Lower leg skin (tissue), 4 donors: ENCODE measurements at regions not wholly inside any gene's neighbourhood (a gene's known extent, or its start where the extent isn't known, plus 50 kb on each side); places are given as distances from the start of the nearest gene placed in this dataset.

ENCODE experiments used
- DNase-seq, 2 donors: peaks; one replicate each; pipeline ENCODE4 v3.0.0-alpha.2; 2019; ENCODE audit warnings: low spot score in 2 of 2
- H3K4me3 ChIP-seq: fragments of 200-600 bp; sonication (generic); 2 replicates; pipeline ENCODE4 v1.5.1; 2017; ENCODE audit warnings: mild to moderate bottlenecking, low read depth; ENCODE audit not compliant: poor library complexity, severe bottlenecking
- POLR2A ChIP-seq, 2 donors: fragments of 450-650 bp; IDR thresholded peaks; one replicate each; pipeline ENCODE4 v1.6.1; 2016 to 2017; ENCODE audit warnings: antibody characterized with exemption in 2 of 2, mild to moderate bottlenecking in 1 of 2, moderate library complexity in 1 of 2
- WGBS, 2 donors: methylation state at CpG; one replicate each; pipeline ENCODE4 v1.1.5; 2018; 5-methylcytosine and 5-hydroxymethylcytosine counted together
- intact Hi-C: fragments of 100-400 bp; cut with DNase I; formaldehyde crosslinking; loops from one replicate; pipeline ENCODE4 v1.15.0; 2023; ENCODE audit warnings: low total_unique reads
- TF ChIP-seq, protein P1 (sequence below), 3 donors: fragments of 450-650 bp; IDR thresholded peaks; one replicate each; pipeline ENCODE4 v1.5.1; 2016; ENCODE audit warnings: antibody characterized with exemption in 3 of 3, mild to moderate bottlenecking in 3 of 3, moderate library complexity in 2 of 3

DNA sequence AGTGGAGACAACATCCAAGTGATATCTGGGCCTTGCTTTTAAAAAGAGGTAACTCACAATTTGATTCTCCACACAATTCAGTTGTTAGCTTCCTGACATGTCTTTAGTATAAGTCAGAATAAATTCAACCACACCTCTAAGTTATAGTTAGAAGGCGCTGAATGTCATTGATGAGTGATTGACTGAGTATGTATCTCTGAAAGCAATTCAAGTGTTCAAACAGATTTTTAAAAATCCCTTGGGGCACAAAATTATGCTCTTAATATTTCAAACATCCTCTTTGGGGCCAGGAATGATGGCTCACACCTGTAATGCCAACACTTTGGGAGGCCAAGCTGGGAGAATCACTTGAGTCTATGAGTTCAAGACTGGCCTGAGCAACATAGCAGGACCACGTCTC lies 137.0 kb upstream of the PRR20A start:
- intact Hi-C loops, result no loop called here
- no peak for TF ChIP-seq POLR2A (IDR thresholded peaks at IDR 0.05)
- no peak overlapping the region for H3K4me3 ChIP-seq
- no peak for DNase-seq
- 51 to 79% methylated on average over 2 of the region's 2 CpGs for WGBS, 2 donors

DNA sequence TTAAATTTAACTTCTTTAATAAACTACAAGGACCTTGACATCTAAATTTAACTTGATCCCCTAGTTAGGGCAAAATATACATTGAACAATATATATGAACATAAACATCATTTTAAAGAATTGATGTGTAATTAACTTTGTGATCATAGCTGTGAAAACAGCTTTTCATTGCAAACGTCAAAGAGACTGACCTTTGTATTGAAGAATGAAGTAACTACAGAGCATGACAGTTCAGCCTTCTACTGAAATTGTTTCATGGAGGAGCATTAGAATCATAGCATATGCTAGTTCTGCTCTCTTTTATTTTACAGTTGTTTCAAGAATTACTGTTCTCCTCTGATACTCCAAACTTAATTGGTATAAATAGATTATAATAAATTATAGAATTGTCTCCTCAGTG lies 123.4 kb upstream of the PRR20A start:
- intact Hi-C loops, result no loop called here
- TF ChIP-seq POLR2A (IDR thresholded peaks at IDR 0.05), result no peak
- TF ChIP-seq, protein P1, sequence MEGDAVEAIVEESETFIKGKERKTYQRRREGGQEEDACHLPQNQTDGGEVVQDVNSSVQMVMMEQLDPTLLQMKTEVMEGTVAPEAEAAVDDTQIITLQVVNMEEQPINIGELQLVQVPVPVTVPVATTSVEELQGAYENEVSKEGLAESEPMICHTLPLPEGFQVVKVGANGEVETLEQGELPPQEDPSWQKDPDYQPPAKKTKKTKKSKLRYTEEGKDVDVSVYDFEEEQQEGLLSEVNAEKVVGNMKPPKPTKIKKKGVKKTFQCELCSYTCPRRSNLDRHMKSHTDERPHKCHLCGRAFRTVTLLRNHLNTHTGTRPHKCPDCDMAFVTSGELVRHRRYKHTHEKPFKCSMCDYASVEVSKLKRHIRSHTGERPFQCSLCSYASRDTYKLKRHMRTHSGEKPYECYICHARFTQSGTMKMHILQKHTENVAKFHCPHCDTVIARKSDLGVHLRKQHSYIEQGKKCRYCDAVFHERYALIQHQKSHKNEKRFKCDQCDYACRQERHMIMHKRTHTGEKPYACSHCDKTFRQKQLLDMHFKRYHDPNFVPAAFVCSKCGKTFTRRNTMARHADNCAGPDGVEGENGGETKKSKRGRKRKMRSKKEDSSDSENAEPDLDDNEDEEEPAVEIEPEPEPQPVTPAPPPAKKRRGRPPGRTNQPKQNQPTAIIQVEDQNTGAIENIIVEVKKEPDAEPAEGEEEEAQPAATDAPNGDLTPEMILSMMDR (IDR thresholded peaks at IDR 0.05), result no peak
- H3K4me3 ChIP-seq, result no peak overlapping the region
- DNase-seq, result no peak
- WGBS, 2 donors, result 60 to 67% methylated on average over 1 of the region's 1 CpG

DNA sequence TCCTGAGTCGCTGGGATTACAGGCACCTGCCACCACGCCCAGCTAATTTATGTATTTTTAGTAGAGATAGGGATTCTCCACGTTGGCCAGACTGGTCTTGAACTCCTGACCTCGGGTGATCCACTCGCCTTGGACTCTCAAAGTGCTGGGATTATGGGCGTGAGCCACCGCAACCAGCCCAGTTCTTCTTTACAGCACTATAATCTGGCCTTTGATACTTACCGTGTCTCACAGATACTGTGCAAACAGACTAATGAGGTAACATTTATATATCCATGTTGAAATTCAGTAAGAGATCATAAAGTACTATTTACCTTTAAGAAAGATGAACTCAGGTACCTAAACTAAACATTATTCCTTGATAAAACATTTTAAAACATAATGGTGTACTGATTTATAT lies 121.8 kb upstream of the PRR20A start:
- WGBS, 2 donors, result 81 to 82% methylated on average over 8 of the region's 8 CpGs
- intact Hi-C loops, result no loop called here
- H3K4me3 ChIP-seq, result no peak overlapping the region
- no peak for DNase-seq
- TF ChIP-seq, protein P1 (IDR thresholded peaks at IDR 0.05), result no peak
- no peak for TF ChIP-seq POLR2A (IDR thresholded peaks at IDR 0.05)

DNA sequence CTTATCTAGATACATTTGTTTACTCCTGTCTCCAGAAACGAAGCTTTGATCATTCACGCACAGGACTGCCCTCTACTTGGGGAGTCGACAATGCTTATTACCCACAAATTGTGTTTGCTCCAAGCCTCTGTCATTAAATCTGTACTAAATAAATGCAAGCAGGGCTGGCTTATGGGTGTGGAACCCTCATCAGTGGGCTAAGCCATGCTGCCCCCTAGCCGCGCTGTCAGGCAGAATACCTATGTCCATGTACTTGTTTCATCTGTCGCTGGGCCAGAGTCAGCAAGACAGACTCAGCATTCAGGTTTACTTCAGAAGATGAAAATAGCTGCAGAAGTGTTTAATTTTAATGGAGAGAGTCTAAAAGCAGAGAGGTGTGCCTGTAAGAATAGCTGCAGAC lies 110.0 kb upstream of the PRR20A start:
- DNase-seq, result no peak
- intact Hi-C loops, result no loop called here
- no peak overlapping the region for H3K4me3 ChIP-seq
- TF ChIP-seq POLR2A (IDR thresholded peaks at IDR 0.05), result no peak
- TF ChIP-seq, protein P1 (IDR thresholded peaks at IDR 0.05), result no peak
- 94 to 97% methylated on average over 6 of the region's 6 CpGs for WGBS, 2 donors

DNA sequence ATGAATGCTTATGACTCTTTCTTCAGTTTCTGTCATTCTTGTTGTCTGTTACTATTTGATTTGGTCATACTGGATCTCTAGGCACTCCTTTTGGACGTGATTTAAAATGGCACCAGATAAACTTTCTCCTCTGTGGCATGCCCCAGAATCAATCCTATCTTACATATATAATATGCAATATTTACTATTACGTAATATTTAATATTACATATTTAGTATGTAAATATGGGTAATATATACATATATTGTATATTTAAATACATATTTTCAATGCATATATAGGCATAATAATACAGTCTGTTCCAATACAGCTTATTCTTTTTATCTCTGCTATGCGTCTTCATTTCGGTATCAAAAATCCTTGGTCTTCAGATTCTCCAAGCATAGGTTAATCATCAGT lies 104.4 kb upstream of the PRR20A start:
- intact Hi-C loops, result no loop called here
- 87 to 97% methylated on average over 4 of the region's 4 CpGs for WGBS, 2 donors
- no peak for TF ChIP-seq POLR2A (IDR thresholded peaks at IDR 0.05)
- TF ChIP-seq, protein P1 (IDR thresholded peaks at IDR 0.05), result no peak
- no peak overlapping the region for H3K4me3 ChIP-seq
- DNase-seq, result no peak

DNA sequence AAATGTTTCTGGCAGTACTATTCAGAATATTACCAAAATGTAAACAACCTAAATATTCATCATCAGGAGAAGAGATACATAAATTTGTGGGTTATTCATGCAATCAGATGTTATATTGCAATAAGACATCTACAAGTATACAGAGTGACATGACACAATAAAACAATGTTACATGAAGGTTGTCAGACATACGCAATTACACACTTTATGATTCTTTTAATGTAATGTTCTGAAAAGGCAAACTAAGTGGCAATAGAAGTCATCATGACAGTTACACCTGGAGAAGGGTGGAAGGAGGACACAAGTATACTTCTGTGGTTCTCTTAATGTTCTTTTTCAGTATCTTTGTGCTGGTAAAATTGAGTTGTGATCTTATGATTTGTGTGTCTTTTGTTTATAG lies 95.8 kb upstream of the PRR20A start:
- intact Hi-C loops, result no loop called here
- WGBS, 2 donors, result 73 to 97% methylated on average over 1 of the region's 1 CpG
- TF ChIP-seq POLR2A (IDR thresholded peaks at IDR 0.05), result no peak
- TF ChIP-seq, protein P1 (IDR thresholded peaks at IDR 0.05), result no peak

More for the DNA sequence above, 95.8 kb upstream of the PRR20A start:
- DNase-seq, result no peak
- H3K4me3 ChIP-seq, result no peak overlapping the region
